GM18867 (cell line): ENCODE measurements at regions not wholly inside any gene's neighbourhood (a gene's known extent, or its start where the extent isn't known, plus 50 kb on each side); places are given as distances from the start of the nearest gene placed in this dataset.

Experiments
- ATAC-seq: cut with Tn5 transposase; IDR thresholded peaks from one replicate; pipeline ENCODE4 v1.9.1; 2021; ENCODE audit warnings: mild to moderate bottlenecking, moderate library complexity; ENCODE audit not compliant: unreplicated experiment

DNA sequence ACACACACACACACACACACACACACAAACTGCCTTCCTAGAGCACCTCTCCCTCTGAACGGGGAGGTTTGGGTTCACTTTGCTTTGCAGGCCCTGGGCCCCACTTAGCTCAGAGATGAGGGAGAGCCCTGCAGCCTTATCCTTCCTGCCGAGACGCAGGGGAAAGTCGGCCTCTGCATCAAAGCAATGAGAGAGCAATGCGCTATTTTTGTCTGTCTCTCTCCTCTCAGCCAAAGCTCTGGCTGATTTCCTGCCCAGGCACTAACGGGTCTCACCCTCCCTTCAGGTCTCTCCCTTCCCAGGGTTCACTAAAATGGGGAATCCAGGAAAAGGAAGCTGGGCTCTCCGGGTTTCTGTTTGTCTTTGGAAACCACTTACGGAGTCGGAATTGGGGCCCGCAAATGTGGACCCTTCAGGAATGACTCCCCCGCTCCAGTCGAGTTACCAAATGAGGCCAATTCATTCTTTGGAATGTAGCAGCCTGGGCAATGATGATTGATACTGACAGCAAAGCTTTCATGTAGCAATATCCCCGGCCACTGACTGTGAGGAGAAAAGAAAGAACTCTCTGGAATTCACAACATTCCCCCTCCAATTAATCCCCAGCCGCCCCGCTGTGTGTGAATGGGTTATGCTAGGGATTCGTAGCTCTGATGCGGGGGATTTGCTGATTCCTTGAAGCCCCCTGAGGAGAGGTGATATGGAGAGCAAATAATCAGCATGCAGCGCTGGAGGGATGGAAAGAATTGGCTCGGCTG is 61.5 kb upstream of the WLS start:
- ATAC-seq = no peak

DNA sequence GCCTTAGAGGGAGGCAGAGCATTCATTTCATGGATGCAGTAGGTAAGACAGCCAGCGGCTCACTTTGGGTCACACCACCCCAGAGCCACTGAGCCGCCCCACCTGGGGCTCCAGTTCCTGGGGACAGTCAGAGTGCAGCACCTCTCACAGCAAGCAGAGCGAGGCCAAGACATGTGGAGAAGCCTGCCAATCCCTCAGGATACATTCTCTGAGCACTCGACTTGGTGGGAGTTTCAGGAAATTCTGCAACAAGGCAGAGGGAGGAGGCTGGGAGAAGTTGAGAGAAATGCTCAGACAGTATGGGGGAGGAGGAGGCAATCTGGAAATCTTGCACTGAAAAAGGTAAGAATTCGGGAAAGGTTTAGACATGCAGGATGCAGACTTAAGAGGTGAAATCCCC is 60.8 kb upstream of the WLS start:
- ATAC-seq = no peak

DNA sequence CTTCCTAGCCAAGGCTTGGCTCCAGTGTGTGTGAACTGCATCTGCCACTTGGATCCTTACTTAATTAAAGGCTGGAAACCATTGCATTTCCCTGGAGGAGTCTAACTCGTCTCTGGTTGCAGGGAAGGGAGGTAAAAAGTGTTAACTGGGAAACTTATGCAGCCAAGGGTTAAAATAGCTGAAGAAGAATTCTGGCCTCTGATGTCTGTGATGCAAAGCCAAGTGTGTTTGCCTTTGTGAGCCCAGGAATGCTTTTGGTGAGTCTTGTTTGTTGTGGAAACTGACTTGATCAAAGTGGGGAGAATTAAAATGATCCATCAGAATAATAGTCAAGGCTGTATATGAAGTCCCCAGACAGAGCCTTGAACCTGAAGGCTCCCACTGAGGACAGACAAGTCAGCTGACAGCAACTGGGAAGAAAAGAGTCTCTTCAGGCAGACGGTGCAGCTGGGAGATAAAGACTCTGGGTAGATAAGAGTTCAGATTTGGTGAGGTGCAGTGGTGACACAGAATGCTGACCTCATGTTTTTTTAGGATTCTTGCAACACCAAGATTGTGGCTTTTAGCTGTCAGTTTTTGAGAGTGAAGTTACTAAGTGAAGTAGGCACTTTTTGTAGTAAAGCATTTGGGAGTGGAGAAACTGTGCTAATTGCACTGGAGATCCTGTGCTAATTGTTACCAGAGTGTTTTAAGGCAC is 59.5 kb upstream of the WLS start:
- ATAC-seq = no peak

DNA sequence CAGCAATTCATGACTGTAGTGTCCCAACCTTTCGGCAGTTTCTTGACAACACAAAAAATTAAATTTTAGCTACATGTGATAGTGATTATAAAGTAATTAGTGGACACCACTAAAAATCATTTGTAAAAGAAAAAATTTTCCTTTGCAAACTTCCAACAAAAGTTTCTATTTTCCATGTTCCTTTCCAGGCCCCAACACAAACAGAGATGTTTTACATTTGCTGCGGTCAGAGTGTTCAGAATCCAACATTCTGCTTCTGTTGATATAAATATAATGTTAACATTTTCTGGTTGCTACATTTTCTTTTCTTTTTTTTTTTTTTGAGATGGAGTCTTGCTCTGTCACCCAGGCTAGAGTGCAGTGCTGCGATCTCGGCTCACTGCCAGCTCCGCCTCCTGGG is 54.9 kb upstream of the WLS start:
- no peak for ATAC-seq

DNA sequence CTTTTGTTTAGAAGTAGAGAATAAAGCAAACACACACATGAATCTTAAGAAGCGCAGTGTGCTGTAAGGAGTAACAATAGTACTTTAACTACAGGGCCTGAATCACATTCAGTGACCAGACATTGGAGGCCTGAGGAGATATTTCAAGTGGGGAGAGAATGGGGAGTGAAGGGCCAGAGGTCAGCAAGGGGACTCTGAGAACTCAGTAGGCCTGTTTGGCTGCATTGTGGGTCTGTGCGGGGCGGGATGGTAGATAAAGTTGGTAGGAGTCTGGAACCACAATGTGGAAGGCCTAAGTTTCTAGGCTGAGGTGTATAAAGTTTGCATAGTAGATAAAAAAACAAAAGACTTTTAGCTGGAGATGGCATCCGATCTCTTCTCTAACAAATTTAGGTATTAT is 52.7 kb upstream of the WLS start:
- no peak for ATAC-seq

DNA sequence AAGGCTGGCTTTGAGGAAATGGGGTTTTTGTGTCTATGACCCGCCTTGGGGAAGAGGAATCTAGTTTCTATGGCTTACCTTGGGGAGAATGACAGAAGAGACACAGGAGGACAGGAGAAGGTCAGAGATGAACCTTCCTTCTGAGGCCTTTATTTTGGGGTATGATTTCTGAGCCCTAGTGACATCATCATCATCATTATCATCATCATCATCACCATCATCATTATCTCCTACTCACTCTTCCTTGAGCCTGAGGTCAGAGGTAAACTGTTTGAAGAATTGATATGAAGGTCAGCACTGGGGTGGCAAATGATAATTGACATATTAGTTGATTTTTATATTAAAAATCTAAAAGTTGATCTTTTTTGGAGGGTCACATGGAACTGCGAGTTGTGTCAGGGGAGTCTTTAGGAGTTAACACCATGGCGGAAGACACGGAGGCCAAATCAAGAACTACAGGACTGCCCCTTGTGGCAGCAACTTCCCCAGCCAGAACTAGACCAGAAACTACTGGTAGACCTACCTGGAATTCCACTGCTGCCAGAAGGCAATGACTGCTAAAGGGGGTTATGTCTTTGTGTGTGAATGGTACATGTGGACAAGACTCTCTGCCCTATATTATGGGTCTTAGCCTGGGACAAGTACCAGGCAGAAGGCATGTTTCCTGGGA is 49.8 kb upstream of the WLS start:
- no peak for ATAC-seq
